ENCODE measurements at regions not wholly inside any gene's neighbourhood (a gene's known extent, or its start where the extent isn't known, plus 50 kb on each side); places are given as distances from the start of the nearest gene placed in this dataset.
A peak's percentile ranks its signal among the peaks of the same experiment; 100 is the strongest.
"Not testable (repeated sequence)": the region's sequence is repeated elsewhere in the genome, so short reads cannot be mapped to it uniquely, and the experiment has no call there.

DNA sequence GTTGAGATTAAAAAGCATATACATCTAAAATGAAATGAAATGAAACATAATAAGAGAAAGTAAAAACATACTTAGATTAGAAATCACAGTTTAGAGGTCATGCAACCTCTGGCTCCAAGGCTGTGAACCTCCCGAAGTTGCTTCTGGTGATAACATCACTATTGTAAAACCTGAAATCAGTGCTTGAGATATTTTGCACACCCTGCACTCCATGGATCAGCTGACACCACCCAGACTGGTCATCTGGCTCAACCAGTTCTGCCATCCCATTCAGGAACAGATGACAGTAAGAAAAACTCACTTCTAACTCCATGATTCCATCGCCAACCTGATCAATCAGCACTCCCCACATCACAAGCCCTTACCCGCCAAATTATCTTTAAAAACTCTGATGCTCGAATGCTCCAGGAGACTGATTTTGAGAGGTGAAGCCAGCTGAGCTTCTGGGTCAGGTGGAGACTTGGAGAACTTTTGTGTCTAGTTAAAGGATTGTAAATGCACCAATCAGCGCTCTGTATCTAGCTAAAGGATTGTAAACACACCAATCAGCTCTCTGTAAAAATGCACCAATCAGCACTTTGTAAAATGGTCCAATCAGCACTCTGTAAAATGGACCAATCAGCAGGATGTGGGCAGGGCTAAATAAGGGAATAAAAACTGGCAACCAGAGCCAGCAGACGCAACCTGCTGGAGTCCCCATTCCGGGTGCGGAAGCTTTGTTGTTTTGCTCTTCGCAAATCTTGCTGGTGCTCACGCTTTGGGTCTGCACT is 162.6 kb upstream of the MAGI2 start:
- DNase-seq: no peak

- DNase-seq: no peak
Measured at GRCh38 chr7:79615466-79615865, 162.0 kb upstream of the MAGI2 start.

- DNase-seq: no peak
Measured at GRCh38 chr7:79612903-79613302, 159.4 kb upstream of the MAGI2 start.

DNA sequence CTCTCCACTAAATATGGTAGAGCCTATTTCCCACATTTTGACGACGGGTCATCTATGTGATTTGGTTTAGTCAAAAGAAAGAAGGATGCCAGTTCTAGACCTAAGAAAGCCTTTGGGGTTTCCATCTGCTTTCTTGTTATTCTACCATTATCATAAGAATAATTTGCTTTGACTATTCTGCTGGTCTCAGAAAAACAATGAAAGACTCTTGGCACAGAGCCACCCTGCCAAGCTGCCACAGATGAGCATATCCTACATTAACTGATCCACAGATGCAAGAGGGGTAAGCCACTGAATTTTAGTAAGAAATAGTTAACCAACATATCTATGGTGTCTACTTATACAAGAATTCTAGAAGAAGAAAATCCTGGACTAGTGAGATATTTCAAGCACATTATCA is 158.6 kb upstream of the MAGI2 start:
- no peak for DNase-seq

DNA sequence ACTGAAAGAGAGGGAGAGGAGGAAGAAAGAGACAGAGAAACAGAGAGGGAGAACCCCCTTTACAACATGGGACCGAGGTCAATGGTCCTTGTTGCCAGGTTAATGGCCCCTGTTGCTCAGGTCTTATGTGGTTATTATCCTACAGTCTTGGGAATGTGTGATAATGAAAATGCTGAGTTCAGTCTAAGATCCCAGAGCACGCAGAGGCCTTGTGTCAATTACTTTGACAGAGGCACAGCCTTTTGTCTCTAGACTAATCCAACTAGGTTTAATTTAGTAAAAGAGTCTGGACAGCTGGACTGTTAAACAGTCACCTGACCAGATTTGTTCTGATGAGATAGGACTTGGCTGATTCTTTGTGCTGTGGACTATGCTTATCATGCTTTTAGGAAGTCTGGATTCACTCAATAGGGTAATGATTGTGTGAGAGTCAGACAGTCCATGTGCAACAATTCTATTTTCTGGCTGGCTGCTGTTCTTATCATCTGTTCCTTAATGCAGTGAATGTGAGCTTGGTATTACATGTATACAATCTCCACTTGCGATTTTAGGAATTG is 157.4 kb upstream of the MAGI2 start:
- no peak for DNase-seq

DNA sequence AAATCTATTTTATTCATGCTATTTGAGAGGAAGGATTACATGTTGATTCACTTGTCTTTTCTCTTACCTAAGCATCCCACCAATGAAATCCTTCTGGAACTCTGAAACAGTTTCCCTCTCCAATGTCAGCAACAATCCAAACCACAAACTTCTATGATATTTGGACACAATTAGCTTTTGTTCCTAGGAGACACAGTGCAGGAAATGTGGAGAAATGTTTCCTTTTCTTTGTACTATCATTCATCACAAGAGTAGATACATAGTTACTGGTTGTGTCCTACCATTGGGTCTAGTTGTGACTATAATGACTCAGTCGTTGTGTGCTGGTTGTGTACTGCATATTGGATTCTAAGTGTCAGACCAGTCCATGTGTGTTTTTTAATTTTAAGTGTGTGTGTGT is 156.8 kb upstream of the MAGI2 start:
- DNase-seq: no peak

DNA sequence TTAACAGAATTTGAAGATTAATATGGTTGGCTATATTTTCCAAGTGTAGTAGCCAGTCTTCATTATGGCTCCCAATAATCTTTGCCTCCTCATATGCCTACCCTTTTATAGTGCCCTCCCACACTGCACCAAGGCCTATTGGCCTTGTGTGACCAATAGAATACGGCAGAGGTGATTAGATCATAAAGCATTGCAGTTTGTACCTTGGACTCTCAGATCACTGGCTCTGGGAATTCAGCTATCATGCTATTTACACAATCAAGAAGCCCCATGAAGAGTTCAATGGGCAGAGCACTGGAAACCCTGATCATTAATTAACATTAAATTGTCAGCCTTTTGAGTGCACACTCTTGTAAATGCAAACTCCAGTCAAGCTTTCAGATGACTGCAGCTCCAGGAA is 154.5 kb upstream of the MAGI2 start:
- no peak for DNase-seq

- no peak for DNase-seq
Measured at GRCh38 chr7:79604841-79605240, 151.4 kb upstream of the MAGI2 start.

DNA sequence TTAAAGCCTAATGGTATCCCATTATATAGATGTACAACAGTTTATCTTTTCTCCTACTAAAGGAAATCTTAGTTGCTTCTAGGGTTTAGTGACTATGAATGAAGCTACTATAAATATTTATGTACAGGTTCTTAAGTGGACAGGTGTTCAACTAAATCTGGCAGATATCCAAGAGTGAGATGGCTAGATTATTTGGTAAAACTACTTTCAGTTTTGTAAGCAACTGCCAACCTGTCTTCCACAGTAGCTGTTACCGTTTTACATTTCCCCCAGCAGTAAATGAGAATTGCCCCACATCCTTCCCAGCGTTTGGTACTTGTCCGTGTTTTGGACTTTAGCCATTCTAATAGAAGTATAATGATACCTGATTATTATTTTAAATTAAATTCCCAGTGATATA is 144.9 kb upstream of the MAGI2 start:
- peak; percentile 75 for DNase-seq

- DNase-seq: not testable (repeated sequence)
Measured at GRCh38 chr7:79594671-79595070, 141.2 kb upstream of the MAGI2 start.

- no peak for DNase-seq
Measured at GRCh38 chr7:79593866-79594301, 140.4 kb upstream of the MAGI2 start.

GRCh38 chr7:79590916-79591623 is 137.6 kb upstream of the MAGI2 start:
- no peak for DNase-seq

GRCh38 chr7:79590391-79590790 is 136.9 kb upstream of the MAGI2 start:
- no peak for DNase-seq

DNA sequence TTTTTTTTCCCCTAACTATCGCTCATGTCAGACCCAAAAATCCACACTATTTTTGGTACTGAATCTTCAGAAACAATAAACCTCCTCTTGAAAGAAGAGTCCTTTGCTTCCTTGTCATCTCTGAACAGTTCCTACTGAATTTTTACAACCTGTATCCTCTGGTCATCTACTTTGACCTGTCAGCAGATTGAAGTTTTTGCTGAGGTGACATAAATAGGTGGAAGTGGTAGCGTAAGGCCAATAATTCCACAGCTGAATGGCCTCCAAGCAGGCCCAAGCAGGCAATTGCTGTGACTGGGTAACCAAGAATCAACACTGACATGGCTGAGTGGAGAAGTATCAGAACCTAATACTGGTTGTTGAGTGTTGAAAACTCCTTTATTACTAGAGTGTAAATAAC is 117.4 kb upstream of the MAGI2 start:
- DNase-seq: no peak

DNA sequence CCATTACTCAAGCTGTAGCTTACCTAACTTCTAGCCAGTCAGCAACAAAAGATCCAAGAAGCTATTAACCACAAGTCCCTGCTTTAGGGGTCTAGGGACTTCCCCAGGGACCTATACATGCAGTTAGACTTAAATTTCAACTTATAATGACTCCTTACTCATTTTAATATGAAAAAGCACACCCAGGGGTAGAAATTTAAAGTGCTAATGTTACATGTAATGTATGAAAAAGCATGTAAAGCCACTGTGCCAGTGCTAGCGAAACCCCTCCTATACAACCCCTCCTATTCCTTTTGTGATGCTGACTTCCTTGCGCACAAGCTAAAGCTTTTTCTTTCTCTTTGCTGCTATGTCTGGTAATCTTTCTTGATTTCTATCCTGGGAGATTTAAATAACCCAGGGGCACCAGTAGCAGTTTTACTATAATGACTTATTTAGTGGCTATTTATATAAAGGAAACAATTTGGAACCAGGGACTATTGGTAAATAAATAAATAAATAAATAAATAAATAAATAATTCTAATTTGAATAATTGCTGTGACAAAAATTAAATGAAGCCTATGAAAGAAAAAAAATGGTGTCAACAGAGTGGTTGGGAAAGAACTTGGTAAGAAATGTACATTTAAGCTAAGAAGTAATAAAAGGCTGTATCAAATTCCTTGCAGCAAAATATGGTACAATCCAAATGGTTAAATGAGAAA is 110.5 kb upstream of the MAGI2 start:
- no peak for DNase-seq

DNA sequence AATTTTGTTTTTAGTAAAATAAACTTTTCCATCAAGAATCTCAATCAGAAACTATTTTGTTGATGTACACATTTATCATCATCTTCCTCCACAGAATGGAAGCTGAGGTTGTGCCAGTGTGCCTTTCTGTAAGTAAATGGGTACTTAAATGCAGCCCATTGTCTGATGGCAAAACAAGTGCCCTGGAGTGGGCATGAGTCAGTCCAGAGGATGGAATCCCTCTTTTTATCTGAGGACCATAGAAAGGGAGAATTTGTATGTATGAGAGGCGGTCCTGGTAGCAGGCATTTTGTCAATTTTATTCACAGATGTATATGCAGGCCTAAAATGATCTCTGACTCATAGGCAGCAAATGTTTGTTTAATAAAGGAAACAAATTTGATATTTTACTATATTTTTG is 102.1 kb upstream of the MAGI2 start:
- no peak for DNase-seq

GRCh38 chr7:79553811-79554555 is 100.5 kb upstream of the MAGI2 start:
- DNase-seq: no peak

GRCh38 chr7:79552463-79552862 is 99.0 kb upstream of the MAGI2 start:
- DNase-seq: no peak

DNA sequence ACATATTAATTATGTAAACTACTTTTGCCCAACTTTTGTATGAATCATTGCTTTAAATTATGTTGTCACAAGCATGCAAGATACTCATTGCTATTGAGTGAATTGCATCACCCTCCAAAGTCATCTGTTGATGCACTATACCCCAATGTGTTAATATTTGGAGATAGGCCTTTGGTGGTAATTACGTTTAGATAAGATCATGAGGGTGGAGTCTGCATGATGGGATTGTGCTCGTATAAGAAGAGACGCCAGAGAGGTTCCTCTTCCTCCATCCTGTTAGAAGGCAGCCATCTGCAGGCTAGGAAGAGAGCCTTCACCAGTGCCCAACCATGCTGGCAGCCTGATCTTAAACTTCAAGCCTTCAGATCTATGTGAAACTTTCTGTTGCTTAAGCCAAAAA is 95.3 kb upstream of the MAGI2 start:
- no peak for DNase-seq

GRCh38 chr7:79547132-79547531 is 93.7 kb upstream of the MAGI2 start:
- no peak for DNase-seq

DNA sequence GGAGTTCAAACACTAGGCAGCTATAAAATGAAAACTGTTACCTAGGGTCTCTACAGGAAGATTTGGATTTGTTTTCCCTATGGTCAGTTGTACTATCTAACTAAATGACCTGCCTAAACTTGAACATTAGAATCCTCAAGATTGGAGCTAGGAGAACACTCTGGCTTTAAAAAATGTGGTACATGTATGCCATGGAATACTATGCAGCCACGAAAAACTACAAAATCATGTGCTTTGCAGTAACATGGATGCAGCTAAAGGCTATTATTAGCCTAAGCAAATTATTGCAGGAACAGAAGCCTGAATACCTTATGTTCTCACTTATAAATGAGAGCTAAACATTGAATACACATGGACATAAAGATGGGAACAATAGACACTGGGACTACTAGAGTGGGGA is 87.1 kb upstream of the MAGI2 start:
- DNase-seq: no peak

DNA sequence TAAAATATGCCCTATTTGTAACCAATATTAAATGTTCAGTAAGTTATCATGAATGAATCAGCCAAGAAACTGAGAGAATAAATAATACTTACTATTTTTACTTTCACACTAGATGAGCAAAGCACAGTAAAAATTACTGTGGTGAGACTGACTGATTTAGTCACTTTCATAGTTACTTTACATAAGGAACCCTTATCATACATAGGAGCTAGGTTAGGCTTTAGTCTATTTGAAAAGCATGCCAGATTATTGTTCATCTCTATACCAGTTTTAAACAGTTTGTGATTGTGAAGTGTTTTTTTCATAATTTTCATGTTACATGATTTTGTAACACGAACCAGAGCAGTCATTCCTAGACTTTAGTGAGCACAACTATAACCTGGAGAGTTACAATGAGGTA is 80.7 kb upstream of the MAGI2 start:
- no peak for DNase-seq
